ENCODE measurements at regions not wholly inside any gene's neighbourhood (a gene's known extent, or its start where the extent isn't known, plus 50 kb on each side); places are given as distances from the start of the nearest gene placed in this dataset.
A peak's percentile ranks its signal among the peaks of the same experiment; 100 is the strongest.

DNA sequence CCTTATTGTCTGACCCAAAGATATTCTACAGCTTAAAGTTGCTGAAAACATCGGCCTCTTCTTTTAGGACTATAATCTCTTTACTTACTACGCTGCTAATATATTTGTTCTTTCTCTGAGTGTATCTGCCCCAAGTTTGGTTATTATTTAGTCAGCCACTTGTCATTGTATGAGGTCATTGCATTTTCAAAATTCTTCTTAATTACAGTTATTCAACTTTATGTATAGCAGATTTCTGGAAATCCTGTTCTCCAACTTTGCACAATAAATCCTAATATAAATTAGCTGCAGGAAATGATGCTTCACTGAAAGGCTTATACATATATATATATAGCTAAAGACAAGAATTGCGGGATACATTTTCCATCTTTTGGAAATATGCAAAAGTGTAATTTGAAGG, 88.5 kb upstream of the HIVEP1 start:
- DNase-seq: no peak

- no peak for DNase-seq
Measured at GRCh38 chr6:11922901-11923300, 89.2 kb upstream of the HIVEP1 start.

- no peak for DNase-seq
Measured at GRCh38 chr6:11921751-11922150, 90.4 kb upstream of the HIVEP1 start.

GRCh38 chr6:11921017-11921438, 91.1 kb upstream of the HIVEP1 start:
- no peak for DNase-seq

GRCh38 chr6:11920566-11920965, 91.5 kb upstream of the HIVEP1 start:
- no peak for DNase-seq

- no peak for DNase-seq
Measured at GRCh38 chr6:11919771-11920440, 92.2 kb upstream of the HIVEP1 start.

GRCh38 chr6:11918739-11919605, 93.1 kb upstream of the HIVEP1 start:
- DNase-seq: no peak

DNA sequence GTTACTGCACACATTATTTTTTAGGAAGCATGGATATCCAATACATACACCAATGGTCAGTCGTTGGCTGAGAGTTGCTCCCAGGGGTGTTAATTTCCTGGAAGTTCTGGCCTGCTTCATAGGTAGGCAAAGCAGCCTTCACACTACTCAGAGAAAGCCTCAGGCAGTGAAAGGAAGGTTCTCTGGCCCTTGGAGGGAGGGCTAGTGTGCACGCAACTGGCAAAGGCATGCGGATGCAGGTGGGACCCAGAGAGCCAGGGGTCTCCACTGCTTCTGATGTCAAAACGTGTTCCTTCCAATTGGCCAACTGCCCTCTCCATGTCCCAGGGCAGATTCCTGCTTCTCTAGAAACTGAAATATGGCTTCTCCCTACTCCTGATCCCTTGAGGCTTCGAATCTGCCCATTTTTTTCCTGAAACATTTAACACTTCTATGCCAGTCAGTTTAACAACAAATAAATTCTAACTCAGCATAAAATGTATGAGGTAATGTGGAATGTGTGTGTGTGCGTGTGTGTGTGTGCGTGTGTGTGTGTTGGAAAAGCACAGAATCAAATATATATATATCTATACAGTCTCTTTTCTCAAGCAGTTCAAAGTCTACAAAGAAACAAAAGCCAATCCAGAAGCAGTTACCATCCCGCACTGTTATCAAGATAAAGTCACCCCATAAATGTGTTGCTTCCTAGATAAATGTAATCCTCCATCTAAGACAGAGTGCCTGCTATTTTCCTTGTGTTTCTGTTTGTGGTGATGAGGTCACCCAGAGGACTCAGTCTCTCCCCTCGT, 94.0 kb upstream of the HIVEP1 start:
- DNase-seq: peak; percentile 2

DNA sequence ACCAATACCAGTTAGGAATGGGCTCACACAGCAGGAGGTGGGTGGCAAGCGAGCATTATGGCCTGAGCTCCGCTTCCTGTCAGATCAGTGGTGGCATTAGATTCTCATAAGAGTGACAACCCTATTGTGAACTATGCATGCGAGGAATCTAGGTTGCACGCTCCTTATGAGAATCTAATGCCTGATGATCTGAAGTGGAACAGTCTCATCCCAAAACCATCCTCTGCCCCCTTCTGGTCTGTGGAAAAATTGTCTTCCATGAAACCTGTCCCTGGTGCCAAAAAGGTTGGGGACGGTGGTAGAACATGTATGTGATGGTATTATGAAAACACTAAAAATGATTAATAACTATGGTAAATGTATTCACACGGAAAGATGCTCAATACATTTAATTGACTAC, 99.7 kb upstream of the HIVEP1 start:
- peak; percentile 24 for DNase-seq

DNA sequence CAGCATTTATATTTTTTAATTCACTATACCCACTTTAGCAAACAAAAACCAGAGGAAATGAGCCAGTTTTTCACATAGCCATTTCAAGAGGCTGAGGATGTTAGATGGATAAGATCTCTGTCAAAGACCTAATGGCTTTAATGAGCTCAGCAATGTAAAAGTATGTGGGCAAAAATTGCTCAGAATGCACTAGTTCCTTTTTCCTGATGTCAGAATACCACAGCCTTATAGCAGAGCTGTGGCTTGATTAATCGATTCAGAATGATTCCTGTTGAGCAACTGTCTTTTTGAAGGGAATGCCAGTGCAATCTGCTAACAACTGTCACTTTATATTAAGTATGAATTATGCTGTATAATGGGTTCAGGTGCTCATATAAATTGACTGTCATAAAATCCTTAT, 100.6 kb upstream of the HIVEP1 start:
- DNase-seq: peak; percentile 86

DNA sequence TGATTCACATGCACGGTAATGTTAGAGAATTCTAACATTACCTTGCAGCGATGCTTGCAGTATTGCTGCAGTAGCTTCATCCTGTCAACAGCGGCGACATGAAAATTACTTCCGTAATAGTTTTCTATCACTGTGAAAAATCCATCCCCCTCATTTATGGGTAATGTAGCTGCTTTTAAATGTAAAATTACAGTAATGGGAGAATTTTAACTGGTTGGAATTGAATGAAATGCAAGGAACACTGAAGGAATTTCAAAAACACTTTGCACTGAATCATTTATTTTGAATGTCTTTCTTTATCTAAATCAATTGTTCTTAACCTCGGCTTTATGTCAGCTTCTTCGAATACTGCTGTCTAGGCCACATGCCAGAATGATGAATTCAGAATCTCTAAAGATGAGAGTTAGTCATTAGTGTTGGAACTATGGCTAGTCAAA, 102.4 kb upstream of the HIVEP1 start:
- no peak for DNase-seq

DNA sequence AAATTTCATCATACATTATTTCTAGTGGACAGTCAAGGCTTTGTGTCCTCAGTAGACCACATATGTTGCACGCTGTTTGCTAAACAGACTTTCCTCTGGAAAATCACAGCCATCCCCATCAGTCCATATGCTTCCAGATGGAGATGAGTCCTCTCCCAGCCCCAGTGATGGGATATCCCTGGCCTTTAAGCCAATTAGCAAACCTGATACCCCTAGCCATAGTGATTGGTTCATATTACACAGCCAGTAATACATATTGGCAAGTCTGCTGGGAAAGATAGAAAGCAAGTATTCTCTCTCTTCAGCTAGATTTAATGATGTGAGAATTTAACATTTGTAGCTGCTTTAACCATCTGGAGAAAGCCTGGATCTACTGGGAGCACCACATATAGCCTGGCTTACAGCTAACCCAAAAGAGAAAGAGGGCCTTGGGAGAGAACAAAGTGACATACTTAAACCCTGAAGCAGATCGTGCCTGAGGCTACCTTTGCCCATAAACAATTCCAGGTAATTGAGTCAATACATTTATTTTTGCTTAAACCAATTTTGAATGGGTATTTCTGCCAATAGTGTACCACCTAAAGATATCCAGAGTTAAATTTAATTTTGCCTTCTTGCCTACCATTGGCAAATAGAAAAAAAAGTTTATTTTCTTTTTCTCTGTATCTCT, 103.5 kb upstream of the HIVEP1 start:
- no peak for DNase-seq

DNA sequence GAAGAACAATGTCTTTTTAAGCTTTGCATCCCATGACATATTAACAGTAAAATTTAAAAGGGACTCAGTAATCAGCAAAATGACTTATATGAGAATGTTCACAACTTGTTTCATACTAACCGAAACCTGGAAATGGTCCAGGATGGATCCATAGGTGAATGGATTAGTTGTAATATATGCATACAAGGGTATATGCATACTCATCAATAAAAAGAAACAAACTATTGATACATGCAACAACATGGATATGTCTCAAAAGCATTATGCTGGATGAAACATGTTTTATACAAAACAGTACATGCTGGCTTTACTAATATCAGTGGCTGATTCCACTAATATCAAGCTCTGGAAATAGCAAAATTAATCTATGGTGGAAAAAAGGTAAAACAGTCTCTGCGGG, 108.5 kb upstream of the HIVEP1 start:
- no peak for DNase-seq

GRCh38 chr6:11902527-11902926, 109.6 kb upstream of the HIVEP1 start:
- no peak for DNase-seq

GRCh38 chr6:11900662-11901598, 111.2 kb upstream of the HIVEP1 start:
- DNase-seq: no peak

GRCh38 chr6:11899645-11900044, 112.5 kb upstream of the HIVEP1 start:
- no peak for DNase-seq

GRCh38 chr6:11894212-11894611, 115.6 kb upstream of the ADTRP start:
- DNase-seq: no peak

DNA sequence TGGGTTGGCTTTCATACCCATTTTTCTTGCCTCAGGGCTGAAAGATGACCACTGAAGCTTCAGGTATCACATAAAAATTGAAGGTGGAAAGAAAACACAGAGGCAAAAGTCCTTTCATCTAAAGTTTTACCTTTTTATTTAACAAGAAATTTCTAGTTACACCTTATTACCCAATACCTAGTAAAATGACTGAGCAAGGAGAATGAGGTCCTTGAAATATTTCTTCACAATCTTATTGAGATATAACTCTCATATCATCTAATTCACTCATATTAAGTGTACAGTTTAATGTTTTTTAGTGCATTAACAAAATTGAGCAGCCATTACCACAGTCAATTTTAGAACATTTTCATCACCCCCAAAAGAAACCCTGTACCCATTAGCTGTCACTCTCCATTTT, 112.9 kb upstream of the ADTRP start:
- no peak for DNase-seq

DNA sequence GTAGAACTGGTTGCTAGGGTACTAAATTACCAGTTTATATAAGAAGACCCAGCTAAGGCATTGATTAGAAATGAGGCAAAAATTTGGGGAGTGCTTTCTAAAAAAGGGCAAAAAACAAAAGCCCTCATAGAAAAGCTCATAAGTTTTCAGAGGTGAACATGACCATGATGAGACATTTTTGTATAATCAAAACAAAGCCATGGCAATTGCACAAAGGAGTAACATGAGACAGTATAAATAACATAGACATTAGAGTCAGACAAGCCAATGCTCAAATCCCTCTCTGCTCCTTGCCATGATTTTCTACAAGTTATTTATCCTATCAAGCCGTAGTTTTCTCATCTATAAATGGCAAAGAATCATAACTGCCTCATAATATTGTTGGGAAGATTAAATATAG, 112.2 kb upstream of the ADTRP start:
- DNase-seq: no peak

GRCh38 chr6:11890209-11890608, 111.6 kb upstream of the ADTRP start:
- DNase-seq: no peak

DNA sequence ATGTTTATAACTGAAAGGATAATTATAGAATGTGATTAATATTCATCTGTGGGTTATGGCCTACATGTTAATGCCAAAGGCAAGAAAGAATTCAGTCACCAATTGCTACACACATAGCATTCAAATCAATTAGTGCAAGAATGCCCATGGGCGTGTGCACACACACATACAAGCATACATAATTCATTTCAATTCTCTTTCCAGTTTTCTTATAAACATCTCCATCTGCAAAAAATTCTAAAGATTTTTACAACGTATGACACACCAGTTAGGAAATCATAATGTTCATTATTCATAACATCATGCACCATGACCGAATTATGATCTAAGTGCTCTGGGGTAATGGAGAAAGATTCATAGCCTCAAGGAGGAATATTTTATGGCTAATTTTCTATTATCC, 111.0 kb upstream of the ADTRP start:
- no peak for DNase-seq

DNA sequence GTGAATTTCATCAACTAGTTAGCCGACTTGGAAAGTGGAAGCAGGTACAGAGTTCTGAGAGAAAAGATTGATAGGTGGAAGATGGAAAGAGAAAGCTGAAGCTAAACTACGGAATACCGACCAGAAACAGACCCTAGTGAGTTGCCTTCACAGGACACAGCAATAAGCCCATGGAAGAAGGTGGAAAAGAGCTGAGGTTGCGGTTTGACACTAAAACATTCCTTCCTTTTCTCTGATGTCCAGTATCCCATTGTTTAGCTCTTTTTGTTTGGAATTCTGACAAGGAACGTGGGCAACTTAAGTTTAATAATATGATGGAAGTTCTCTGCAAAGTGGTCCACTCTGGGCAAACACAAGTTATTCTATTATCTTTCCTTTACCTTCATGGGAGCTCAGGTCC, 110.1 kb upstream of the ADTRP start:
- no peak for DNase-seq

All from MV-4-11 (cell line).